ENCODE measurements at regions not wholly inside any gene's neighbourhood (a gene's known extent, or its start where the extent isn't known, plus 50 kb on each side); places are given as distances from the start of the nearest gene placed in this dataset.

DNA sequence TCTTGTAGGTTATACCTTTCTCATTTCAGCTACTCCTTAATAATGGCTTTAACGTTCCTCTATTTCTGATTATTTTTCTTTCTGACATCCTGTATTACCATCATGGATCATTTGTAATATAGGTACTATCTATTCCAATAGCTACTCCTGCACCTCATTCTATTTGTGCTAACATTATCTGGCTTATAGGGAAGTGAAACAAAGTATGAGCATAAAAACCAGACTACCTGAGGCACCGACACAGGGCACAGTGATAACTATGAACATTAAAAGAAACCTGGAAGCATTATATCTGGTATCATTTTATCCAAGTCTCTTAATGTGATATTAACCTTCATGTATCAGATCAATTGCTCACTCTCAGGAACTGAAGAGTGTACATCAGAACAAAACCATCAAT lies 407.3 kb downstream of the DMRT2 start:
- TF ChIP-seq TAF1 (IDR thresholded peaks at IDR 0.05; ENCODE audit: low read depth), result no peak
- TF ChIP-seq EP300 (IDR thresholded peaks at IDR 0.05; ENCODE audit: borderline replicate concordance), result no peak
- no peak for TF ChIP-seq FOXM1 (IDR thresholded peaks at IDR 0.05; ENCODE audit: borderline replicate concordance, low read depth)
- TF ChIP-seq, protein P1, sequence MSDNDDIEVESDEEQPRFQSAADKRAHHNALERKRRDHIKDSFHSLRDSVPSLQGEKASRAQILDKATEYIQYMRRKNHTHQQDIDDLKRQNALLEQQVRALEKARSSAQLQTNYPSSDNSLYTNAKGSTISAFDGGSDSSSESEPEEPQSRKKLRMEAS (IDR thresholded peaks at IDR 0.05), result no peak
- TF ChIP-seq TCF12 (IDR thresholded peaks at IDR 0.05; ENCODE audit: low read depth), result no peak
- TF ChIP-seq CREB1 (IDR thresholded peaks at IDR 0.05; ENCODE audit: low read depth), result no peak
- TF ChIP-seq, protein P2, sequence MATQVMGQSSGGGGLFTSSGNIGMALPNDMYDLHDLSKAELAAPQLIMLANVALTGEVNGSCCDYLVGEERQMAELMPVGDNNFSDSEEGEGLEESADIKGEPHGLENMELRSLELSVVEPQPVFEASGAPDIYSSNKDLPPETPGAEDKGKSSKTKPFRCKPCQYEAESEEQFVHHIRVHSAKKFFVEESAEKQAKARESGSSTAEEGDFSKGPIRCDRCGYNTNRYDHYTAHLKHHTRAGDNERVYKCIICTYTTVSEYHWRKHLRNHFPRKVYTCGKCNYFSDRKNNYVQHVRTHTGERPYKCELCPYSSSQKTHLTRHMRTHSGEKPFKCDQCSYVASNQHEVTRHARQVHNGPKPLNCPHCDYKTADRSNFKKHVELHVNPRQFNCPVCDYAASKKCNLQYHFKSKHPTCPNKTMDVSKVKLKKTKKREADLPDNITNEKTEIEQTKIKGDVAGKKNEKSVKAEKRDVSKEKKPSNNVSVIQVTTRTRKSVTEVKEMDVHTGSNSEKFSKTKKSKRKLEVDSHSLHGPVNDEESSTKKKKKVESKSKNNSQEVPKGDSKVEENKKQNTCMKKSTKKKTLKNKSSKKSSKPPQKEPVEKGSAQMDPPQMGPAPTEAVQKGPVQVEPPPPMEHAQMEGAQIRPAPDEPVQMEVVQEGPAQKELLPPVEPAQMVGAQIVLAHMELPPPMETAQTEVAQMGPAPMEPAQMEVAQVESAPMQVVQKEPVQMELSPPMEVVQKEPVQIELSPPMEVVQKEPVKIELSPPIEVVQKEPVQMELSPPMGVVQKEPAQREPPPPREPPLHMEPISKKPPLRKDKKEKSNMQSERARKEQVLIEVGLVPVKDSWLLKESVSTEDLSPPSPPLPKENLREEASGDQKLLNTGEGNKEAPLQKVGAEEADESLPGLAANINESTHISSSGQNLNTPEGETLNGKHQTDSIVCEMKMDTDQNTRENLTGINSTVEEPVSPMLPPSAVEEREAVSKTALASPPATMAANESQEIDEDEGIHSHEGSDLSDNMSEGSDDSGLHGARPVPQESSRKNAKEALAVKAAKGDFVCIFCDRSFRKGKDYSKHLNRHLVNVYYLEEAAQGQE (IDR thresholded peaks at IDR 0.05; ENCODE audit: low read depth), result no peak

DNA sequence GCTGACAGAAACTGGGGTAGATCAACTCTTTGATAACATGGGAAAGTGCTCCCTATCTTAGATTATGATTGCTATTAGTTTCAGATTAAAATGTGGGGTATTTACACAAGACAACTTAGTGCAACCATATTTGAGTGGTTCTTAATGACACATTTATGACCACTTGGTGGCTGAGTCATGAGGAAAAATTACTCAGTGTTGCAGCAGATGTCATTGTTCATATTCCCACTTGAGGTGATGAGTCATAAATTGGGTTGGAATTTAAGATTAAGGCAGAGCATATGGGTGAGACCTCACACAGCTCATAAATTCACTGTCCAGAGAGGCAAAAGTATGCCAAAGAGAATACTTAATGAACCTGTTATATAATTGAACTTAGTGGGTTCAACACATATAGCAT lies 408.3 kb downstream of the DMRT2 start:
- TF ChIP-seq, protein P2 (IDR thresholded peaks at IDR 0.05; ENCODE audit: low read depth), result no peak
- no peak for TF ChIP-seq ZBTB7A (IDR thresholded peaks at IDR 0.05; ENCODE audit: low read depth)
- TF ChIP-seq CREB1 (IDR thresholded peaks at IDR 0.05; ENCODE audit: low read depth), result no peak
- TF ChIP-seq RAD21 (IDR thresholded peaks at IDR 0.05; ENCODE audit: low read depth), result no peak
- no peak for TF ChIP-seq FOXM1 (IDR thresholded peaks at IDR 0.05; ENCODE audit: borderline replicate concordance, low read depth)
- peak; percentile 71 for TF ChIP-seq TCF12 (IDR thresholded peaks at IDR 0.05; ENCODE audit: low read depth)
- TF ChIP-seq TAF1 (IDR thresholded peaks at IDR 0.05; ENCODE audit: low read depth), result no peak
- TF ChIP-seq EP300 (IDR thresholded peaks at IDR 0.05; ENCODE audit: borderline replicate concordance), result peak; percentile 46; the same call in 1 of the 2 replicates
- peak; percentile 68 for TF ChIP-seq TEAD4 (IDR thresholded peaks at IDR 0.05)
- TF ChIP-seq EGR1 (IDR thresholded peaks at IDR 0.05), result no peak
- no peak for TF ChIP-seq YY1 (IDR thresholded peaks at IDR 0.05; ENCODE audit: low read depth)
- TF ChIP-seq, protein P1 (IDR thresholded peaks at IDR 0.05), result no peak
- TF ChIP-seq, protein P3, sequence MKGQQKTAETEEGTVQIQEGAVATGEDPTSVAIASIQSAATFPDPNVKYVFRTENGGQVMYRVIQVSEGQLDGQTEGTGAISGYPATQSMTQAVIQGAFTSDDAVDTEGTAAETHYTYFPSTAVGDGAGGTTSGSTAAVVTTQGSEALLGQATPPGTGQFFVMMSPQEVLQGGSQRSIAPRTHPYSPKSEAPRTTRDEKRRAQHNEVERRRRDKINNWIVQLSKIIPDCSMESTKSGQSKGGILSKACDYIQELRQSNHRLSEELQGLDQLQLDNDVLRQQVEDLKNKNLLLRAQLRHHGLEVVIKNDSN (IDR thresholded peaks at IDR 0.05), result no peak
- TF ChIP-seq CEBPB (IDR thresholded peaks at IDR 0.05), result peak; percentile 53; the same call in 1 of the 2 replicates
- TF ChIP-seq NFIC (IDR thresholded peaks at IDR 0.05), result no peak

DNA sequence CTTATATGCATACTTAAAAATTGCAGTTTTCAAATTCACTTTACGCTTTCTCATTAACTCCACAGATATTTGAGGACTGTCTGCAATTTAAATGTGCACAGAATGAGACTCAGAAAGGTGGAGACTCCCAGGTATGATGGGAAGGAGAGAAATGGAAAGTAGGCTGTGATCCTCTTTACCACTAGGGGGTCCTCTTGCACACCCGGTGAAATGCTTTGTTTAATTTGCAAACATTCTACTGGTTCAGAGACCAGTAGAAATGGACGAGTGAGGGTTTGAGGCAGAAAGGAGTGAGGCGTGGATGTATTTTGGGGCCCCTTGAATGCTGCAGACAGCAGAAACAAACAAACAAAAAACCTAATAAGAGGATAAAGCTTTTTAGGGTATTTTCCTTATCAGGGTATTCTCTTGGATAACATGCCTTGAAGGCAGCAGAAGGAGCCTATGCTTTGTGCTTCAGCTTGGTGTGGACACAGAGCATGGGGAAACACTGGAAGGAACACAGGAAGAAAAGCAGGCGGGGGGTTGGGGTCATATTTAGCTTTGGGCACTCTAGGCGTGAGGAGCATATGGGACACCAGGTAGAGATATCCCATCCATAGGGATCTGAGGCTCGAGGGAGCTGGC lies 410.1 kb downstream of the DMRT2 start:
- TF ChIP-seq RAD21 (IDR thresholded peaks at IDR 0.05; ENCODE audit: low read depth), result peak; percentile 82
- TF ChIP-seq, protein P2 (IDR thresholded peaks at IDR 0.05; ENCODE audit: low read depth), result no peak

DNA sequence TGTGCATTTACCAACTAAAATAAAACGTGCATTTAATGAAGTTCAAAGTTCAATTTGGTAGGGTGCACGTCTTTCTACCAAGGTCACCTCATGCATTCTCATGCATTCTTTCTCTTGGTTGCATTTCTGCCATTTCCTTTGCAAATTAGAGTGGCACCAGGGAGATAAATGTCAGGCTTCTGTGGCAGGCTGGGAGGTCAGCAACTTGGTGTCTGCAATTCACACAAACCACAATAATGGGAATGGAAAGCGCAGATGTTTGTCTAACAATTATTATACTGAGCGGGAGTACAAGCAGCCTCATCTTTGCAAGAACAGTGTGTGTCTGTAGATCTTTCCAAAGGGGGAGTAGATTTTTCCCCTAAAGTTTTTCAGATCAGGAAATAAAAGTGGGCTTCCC lies 411.7 kb downstream of the DMRT2 start:
- TF ChIP-seq RAD21 (IDR thresholded peaks at IDR 0.05; ENCODE audit: low read depth) (no peak), TAF1 (IDR thresholded peaks at IDR 0.05; ENCODE audit: low read depth) (no peak), EP300 (IDR thresholded peaks at IDR 0.05; ENCODE audit: borderline replicate concordance) (no peak), CREB1 (IDR thresholded peaks at IDR 0.05; ENCODE audit: low read depth) (no peak)

DNA sequence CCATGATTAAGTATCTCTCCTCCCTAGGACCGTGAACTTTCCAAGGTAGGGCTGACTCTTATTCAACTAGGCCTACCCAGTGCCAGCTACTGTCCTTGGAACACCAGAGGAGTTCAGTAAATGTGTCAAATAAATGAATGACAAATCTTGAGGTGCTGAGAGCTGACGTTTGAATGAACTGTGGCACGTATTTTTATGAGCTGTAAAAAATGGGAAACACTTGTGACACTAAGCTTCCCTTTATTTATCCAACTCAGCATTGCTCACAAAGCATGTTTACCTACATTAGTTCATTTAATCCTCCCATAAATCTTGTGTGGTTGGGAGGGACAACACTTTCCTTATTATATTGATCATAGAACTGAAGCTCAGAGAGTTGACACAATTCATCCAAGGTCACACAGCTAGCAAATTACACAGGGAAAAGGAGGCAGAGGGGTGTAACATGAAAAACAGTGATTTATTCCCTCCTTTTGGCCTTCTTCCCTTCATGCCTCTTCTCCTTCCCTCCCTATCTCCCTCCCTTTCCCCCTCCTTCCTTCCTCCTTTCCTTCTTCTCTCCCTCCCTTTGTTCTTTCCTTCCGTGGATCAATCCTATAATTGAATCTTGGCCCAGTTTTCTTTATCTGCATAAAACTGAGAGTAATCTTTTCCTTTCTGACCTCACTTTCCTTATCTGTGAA lies 412.6 kb downstream of the DMRT2 start:
- TF ChIP-seq, protein P1 (IDR thresholded peaks at IDR 0.05), result no peak
- TF ChIP-seq NFIC (IDR thresholded peaks at IDR 0.05) (no peak), RAD21 (IDR thresholded peaks at IDR 0.05; ENCODE audit: low read depth) (no peak), TEAD4 (IDR thresholded peaks at IDR 0.05) (no peak), FOXM1 (IDR thresholded peaks at IDR 0.05; ENCODE audit: borderline replicate concordance, low read depth) (no peak), ZBTB7A (IDR thresholded peaks at IDR 0.05; ENCODE audit: low read depth) (no peak), EP300 (IDR thresholded peaks at IDR 0.05; ENCODE audit: borderline replicate concordance) (no peak), CREB1 (IDR thresholded peaks at IDR 0.05; ENCODE audit: low read depth) (no peak), CEBPB (IDR thresholded peaks at IDR 0.05) (no peak), YY1 (IDR thresholded peaks at IDR 0.05; ENCODE audit: low read depth) (no peak), EGR1 (IDR thresholded peaks at IDR 0.05) (no peak), TCF12 (IDR thresholded peaks at IDR 0.05; ENCODE audit: low read depth) (no peak), TAF1 (IDR thresholded peaks at IDR 0.05; ENCODE audit: low read depth) (no peak)
- TF ChIP-seq, protein P3 (IDR thresholded peaks at IDR 0.05), result no peak
- TF ChIP-seq, protein P2 (IDR thresholded peaks at IDR 0.05; ENCODE audit: low read depth), result no peak
